Hepatocyte (in vitro differentiated cells): ENCODE measurements at regions not wholly inside any gene's neighbourhood (a gene's known extent, or its start where the extent isn't known, plus 50 kb on each side); places are given as distances from the start of the nearest gene placed in this dataset.

Experiments used
- CTCF ChIP-seq: fragments of 200-600 bp; sonication (generic); IDR thresholded peaks from 2 replicates; pipeline ENCODE4 v1.5.1; 2016; ENCODE audit warnings: antibody characterized with exemption, mild to moderate bottlenecking; ENCODE audit not compliant: poor library complexity
- EZH2phosphoT487 ChIP-seq: fragments of 200-600 bp; sonication (generic); IDR thresholded peaks from one replicate; pipeline ENCODE4 v1.6.1; 2018; ENCODE audit warnings: antibody characterized with exemption, mild to moderate bottlenecking, low read depth, moderate library complexity; ENCODE audit not compliant: unreplicated experiment, severe bottlenecking

GRCh38 chr1:219439376-219439775 lies 173.5 kb downstream of the ZC3H11B start:
- TF ChIP-seq CTCF (no peak), EZH2phosphoT487 (no peak)
